MCF 10A (cell line): ENCODE measurements at regions not wholly inside any gene's neighbourhood (a gene's known extent, or its start where the extent isn't known, plus 50 kb on each side); places are given as distances from the start of the nearest gene placed in this dataset.

Experiments used
- BruUV-seq: library from RNA; stranded (reverse); fragments of 400-500 nt; replicated peaks from 2 replicates; lab custom pipeline; 2021; lab: Mats Ljungman, UMichigan
- CTCF ChIA-PET: fragments of 300-600 bp; sonication (Branson Sonifier 250); formaldehyde crosslinking; extraction: SDS; loops from one replicate; lab custom pipeline; 2021; ENCODE audit warnings: antibody characterized with exemption, inconsistent platforms; lab: Yijun Ruan, JAX
- POLR2A ChIA-PET: fragments of 300-600, 350-650 bp; sonication (Branson Sonifier 250); formaldehyde crosslinking; extraction: SDS; loops from one replicate; lab custom pipeline; 2020; ENCODE audit warnings: antibody characterized with exemption, inconsistent platforms; lab: Yijun Ruan, JAX
- DNase-seq: peaks from one replicate; pipeline ENCODE4 v3.0.0-alpha.2; 2018; ENCODE audit not compliant: unreplicated experiment
- H3K27ac Mint-ChIP-seq: one replicate; pipeline ENCODE4 v1.8.0; 2022; ENCODE audit warnings: mild to moderate bottlenecking, low read depth, mixed read lengths; ENCODE audit not compliant: unreplicated experiment
- H3K27me3 Mint-ChIP-seq: one replicate; pipeline ENCODE4 v1.8.0; 2022; ENCODE audit warnings: mixed read lengths; ENCODE audit not compliant: insufficient read depth, unreplicated experiment
- H3K36me3 Mint-ChIP-seq: one replicate; pipeline ENCODE4 v1.8.0; 2022; ENCODE audit warnings: mild to moderate bottlenecking, moderate library complexity, mixed read lengths; ENCODE audit not compliant: insufficient read depth, unreplicated experiment
- H3K4me1 Mint-ChIP-seq: one replicate; pipeline ENCODE4 v1.8.0; 2022; ENCODE audit warnings: mixed read lengths; ENCODE audit not compliant: insufficient read depth, unreplicated experiment
- H3K4me3 Mint-ChIP-seq: one replicate; pipeline ENCODE4 v1.8.0; 2022; ENCODE audit warnings: mild to moderate bottlenecking, moderate library complexity, mixed read lengths; ENCODE audit not compliant: unreplicated experiment
- H3K9me3 Mint-ChIP-seq: one replicate; pipeline ENCODE4 v1.8.0; 2022; ENCODE audit warnings: mixed read lengths; ENCODE audit not compliant: unreplicated experiment
- intact Hi-C: fragments of 100-400 bp; cut with micrococcal nuclease; formaldehyde crosslinking; loops from 2 replicates; pipeline ENCODE4 v1.14.1; 2022
- TF ChIP-seq, protein P1 (sequence below): fragments of 200-600 bp; IDR thresholded peaks from one replicate; pipeline ENCODE4 v1.8.0; 2022; ENCODE audit warnings: antibody characterized with exemption, mild to moderate bottlenecking; ENCODE audit not compliant: unreplicated experiment

DNA sequence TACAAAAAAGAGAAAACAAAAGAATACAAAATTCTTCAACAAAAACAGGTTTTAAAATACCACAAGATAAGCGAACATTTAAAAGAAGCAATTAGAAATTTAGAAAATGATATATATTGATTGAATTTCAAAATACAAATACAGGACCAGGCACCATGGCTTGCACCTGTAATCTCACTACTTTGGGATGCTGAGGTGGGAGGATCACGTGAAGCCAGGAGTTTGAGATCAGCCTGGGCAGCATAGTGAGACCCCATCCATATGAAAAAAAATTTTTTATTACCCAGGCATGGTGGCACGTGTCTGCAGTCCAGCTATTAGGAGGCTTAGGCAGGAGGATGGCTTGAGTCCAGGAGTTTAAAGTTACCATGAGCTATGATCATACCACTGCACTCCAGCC, 109.9 kb upstream of the SLC30A5 start:
- peaks cover 69% of the 10 kb centered on the region for H3K27me3 Mint-ChIP-seq
- no peaks in the 10 kb centered on the region for H3K4me1 Mint-ChIP-seq
- intact Hi-C loops, result no loop called here
- no peak overlapping the region for H3K4me3 Mint-ChIP-seq
- POLR2A ChIA-PET, result interaction anchor here (0.7 kb wide), 1 partner anchor 485 kb away, joined by 4 read pairs; no protein-coding TSS in a partner anchor
- peaks cover 13% of the 10 kb centered on the region for H3K9me3 Mint-ChIP-seq
- H3K36me3 Mint-ChIP-seq, result no peaks in the 10 kb centered on the region
- BruUV-seq, result no TSS peak
- no peak overlapping the region for H3K27ac Mint-ChIP-seq
- no peak for DNase-seq
- TF ChIP-seq, protein P1, sequence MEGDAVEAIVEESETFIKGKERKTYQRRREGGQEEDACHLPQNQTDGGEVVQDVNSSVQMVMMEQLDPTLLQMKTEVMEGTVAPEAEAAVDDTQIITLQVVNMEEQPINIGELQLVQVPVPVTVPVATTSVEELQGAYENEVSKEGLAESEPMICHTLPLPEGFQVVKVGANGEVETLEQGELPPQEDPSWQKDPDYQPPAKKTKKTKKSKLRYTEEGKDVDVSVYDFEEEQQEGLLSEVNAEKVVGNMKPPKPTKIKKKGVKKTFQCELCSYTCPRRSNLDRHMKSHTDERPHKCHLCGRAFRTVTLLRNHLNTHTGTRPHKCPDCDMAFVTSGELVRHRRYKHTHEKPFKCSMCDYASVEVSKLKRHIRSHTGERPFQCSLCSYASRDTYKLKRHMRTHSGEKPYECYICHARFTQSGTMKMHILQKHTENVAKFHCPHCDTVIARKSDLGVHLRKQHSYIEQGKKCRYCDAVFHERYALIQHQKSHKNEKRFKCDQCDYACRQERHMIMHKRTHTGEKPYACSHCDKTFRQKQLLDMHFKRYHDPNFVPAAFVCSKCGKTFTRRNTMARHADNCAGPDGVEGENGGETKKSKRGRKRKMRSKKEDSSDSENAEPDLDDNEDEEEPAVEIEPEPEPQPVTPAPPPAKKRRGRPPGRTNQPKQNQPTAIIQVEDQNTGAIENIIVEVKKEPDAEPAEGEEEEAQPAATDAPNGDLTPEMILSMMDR, result no peak
- CTCF ChIA-PET, result interaction anchor here (0.7 kb wide), 1 partner anchor 21 kb away, joined by 4 read pairs; no protein-coding TSS in a partner anchor

DNA sequence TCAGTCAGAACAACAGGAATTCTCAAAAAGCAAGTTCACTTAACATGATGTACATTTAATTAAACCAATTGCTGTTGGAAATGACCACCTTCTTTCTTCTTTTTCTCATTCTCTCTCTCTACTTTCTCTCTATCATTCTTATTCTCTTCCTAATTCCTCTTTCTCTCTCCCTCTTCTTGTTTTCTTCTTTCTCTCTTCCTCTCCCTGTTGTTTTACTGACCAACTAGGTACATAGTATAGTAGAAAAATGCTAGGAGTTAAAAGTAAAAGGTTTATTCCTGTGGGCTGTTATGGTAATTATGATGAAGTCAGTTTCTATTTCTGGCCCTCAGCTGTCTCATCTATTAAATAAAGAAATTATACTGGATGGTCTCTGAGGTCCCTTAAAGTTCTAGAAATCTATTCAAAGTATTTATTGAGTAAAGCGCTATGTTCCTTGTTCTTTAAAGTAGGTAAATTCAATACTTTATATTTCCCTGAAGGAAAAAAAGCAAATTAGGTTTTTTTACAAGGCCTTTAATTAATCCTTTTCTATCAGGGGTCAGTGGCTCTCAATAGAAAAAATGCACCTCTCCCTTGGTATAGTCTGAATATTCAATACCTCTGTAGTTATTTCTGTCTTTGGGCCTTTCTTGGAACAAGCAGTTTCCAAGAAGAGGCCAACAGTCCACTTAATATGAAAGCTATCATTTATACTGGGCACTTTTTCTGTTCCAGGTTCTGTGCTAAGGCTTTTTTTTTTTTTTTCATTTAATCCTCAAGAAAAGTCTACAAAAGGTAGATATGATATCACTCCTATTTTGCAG, 102.3 kb upstream of the SLC30A5 start:
- Mint-ChIP-seq H3K9me3 (peaks cover 9% of the 10 kb centered on the region), H3K27ac (no peak overlapping the region), H3K36me3 (no peaks in the 10 kb centered on the region), H3K4me1 (no peaks in the 10 kb centered on the region), H3K27me3 (peaks cover 21% of the 10 kb centered on the region), H3K4me3 (no peak overlapping the region)
- no peak for DNase-seq
- intact Hi-C loops, result no loop called here
- BruUV-seq, result no TSS peak
- TF ChIP-seq, protein P1, result no peak
- CTCF ChIA-PET, result interaction anchor here (0.7 kb wide), 1 partner anchor 17 kb away, joined by 7 read pairs; no protein-coding TSS in a partner anchor
- POLR2A ChIA-PET, result no interaction called here

DNA sequence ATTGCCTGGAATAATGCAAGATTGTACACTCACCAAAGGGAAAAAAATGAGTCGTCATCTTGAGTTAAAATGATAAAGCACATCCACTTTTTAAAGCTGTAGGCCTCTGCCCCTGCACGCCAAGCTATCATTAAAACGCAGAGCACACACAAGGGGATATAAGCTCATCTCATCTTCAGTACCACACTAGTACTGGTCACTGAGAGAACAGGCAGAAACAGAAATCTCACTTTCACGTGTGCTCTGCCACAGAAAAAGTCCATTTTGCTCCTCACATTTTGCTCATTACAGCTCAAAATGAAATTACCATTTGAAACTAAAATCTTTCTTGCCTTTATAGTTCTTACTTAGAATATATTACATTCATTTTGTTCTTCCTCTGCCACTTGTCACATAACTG, 99.2 kb upstream of the SLC30A5 start:
- intact Hi-C loops, result no loop called here
- Mint-ChIP-seq H3K27ac (no peak overlapping the region), H3K36me3 (no peaks in the 10 kb centered on the region), H3K9me3 (peaks cover 9% of the 10 kb centered on the region), H3K4me3 (no peak overlapping the region), H3K27me3 (peaks cover 11% of the 10 kb centered on the region), H3K4me1 (no peaks in the 10 kb centered on the region)
- POLR2A ChIA-PET, result interaction anchor here (0.6 kb wide), 1 partner anchor 61 kb away, joined by 4 read pairs; no protein-coding TSS in a partner anchor
- DNase-seq, result no peak
- no TSS peak for BruUV-seq
- CTCF ChIA-PET, result interaction anchor here (0.6 to 1.1 kb wide), 2 partner anchors 32 to 73 kb away, joined by 4 to 5 read pairs; no protein-coding TSS in a partner anchor
- TF ChIP-seq, protein P1, result no peak

DNA sequence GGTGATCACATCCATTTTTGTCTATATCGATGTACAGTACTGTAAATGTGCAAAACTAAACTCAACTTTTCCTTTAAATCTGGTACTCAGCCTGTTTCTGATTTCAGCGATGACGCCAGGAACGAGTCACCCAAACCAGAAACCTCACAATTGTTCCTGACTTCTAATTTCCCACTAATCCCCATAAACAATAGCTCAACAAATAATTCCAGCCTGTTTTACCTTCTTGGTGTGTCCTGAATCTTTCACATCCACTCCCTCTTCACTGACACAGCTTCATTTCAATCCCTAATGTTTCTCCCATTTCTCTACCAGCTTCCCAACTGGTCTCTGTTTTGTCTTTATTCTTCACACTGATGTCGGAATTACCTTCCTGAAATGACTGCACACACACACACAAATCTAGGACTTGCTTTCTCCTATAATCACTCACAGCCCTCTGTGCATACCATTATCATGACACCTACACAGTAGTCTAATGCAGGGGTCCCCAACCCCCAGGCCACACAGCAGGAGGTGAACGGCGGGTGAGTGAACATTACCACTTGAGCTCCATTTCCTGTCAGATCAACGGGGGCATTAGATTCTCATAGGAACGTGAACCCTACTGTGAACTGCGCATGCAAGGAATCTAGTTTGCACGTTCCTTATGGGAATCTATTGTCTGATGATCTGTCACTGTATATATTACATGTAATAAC, 97.8 kb upstream of the SLC30A5 start:
- TF ChIP-seq, protein P1, result no peak
- no TSS peak for BruUV-seq
- intact Hi-C loops, result no loop called here
- Mint-ChIP-seq H3K27ac (no peak overlapping the region), H3K4me3 (no peak overlapping the region), H3K27me3 (peaks cover 8% of the 10 kb centered on the region), H3K9me3 (peaks cover 6% of the 10 kb centered on the region), H3K4me1 (no peaks in the 10 kb centered on the region), H3K36me3 (no peaks in the 10 kb centered on the region)
- POLR2A ChIA-PET, result no interaction called here
- CTCF ChIA-PET, result interaction anchor here (0.6 to 1.5 kb wide), 5 partner anchors 10 to 709 kb away, joined by 3 to 4 read pairs (median 3); no protein-coding TSS in a partner anchor
- DNase-seq, result no peak
